ENCODE measurements at regions not wholly inside any gene's neighbourhood (a gene's known extent, or its start where the extent isn't known, plus 50 kb on each side); places are given as distances from the start of the nearest gene placed in this dataset.

DNA sequence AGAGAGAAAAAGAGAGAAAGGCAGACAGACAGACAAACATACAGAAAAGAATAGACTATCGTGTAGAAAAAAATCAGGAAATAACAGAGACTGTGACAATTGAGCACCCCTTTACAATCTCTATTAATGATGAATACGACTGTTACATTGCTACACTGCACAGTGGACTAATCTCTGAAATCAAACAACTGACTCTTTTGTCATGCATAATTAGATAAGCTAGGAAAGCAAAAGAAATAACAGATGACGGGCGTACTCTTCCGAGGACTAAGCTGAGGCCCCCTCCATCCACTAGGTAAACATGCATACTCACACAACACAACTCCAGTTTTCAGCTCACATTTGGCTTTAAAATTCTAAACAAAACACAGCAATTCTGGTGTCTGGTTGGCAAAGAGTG lies 267.0 kb downstream of the NOL4 start:
- H3K27me3 ChIP-seq (ENCODE audit: control insufficient read depth, insufficient read depth, low read length): no peaks in the 10 kb centered on the region
- H3K9me3 ChIP-seq (ENCODE audit: control insufficient read depth, insufficient read depth, low read length): no peaks in the 10 kb centered on the region
- ChIA-PET CTCF (no interaction called here), POLR2A (no interaction called here)
- no peak overlapping the region for H3K27ac ChIP-seq (ENCODE audit: low read depth, low read length)
- TF ChIP-seq, protein P1, sequence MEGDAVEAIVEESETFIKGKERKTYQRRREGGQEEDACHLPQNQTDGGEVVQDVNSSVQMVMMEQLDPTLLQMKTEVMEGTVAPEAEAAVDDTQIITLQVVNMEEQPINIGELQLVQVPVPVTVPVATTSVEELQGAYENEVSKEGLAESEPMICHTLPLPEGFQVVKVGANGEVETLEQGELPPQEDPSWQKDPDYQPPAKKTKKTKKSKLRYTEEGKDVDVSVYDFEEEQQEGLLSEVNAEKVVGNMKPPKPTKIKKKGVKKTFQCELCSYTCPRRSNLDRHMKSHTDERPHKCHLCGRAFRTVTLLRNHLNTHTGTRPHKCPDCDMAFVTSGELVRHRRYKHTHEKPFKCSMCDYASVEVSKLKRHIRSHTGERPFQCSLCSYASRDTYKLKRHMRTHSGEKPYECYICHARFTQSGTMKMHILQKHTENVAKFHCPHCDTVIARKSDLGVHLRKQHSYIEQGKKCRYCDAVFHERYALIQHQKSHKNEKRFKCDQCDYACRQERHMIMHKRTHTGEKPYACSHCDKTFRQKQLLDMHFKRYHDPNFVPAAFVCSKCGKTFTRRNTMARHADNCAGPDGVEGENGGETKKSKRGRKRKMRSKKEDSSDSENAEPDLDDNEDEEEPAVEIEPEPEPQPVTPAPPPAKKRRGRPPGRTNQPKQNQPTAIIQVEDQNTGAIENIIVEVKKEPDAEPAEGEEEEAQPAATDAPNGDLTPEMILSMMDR (IDR thresholded peaks at IDR 0.05; ENCODE audit: low read depth, low read length): no peak
- DNase-seq (ENCODE audit: low read depth, low spot score): no peak
- H3K4me3 ChIP-seq (ENCODE audit: low read depth, low read length): no peak overlapping the region

DNA sequence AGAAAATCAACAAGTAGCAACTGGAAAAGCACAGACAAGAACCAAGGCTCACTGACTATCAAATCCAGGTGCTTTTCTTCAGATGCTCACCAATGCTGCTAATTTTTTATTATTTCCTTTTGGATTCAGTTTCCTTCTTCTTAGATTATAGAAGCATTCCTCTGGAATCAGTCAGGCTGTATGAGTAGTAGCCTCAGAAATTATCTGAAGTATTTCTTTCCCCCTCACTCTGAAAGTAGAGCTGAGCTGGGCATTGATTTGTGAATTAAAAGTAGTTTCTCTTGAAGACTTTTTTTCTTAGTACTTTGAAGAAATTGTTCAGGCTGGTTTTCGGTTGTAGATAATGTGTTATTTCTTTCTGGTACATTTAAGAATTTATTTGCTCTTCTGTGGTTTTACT lies 273.7 kb downstream of the NOL4 start:
- H3K27me3 ChIP-seq (ENCODE audit: control insufficient read depth, insufficient read depth, low read length): no peaks in the 10 kb centered on the region
- no peak for DNase-seq (ENCODE audit: low read depth, low spot score)
- no peak overlapping the region for H3K27ac ChIP-seq (ENCODE audit: low read depth, low read length)
- no peak overlapping the region for H3K4me3 ChIP-seq (ENCODE audit: low read depth, low read length)
- no peaks in the 10 kb centered on the region for H3K9me3 ChIP-seq (ENCODE audit: control insufficient read depth, insufficient read depth, low read length)
- TF ChIP-seq, protein P1 (IDR thresholded peaks at IDR 0.05; ENCODE audit: low read depth, low read length): no peak
- POLR2A ChIA-PET: no interaction called here
- CTCF ChIA-PET: interaction anchor here (0.6 kb wide), 1 partner anchor 336 kb away, joined by 4 read pairs; no protein-coding TSS in a partner anchor

DNA sequence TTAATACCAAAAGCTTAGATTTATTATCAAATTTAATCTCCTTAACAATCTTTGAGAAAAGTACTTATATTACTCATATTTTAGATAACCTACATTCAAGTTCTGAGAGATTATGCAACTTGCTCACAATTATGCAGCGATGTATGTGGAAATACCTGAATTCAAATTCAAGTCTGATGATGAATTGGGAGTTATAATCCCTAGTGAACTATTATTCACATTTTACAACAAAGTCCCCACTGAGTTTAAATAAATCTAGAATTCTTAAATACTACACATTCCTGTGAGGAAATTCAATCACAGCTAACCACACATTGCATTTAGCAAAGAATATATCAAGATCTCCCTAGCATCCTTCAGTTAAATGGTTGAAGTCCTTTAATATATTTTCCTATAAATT lies 278.4 kb downstream of the NOL4 start:
- Histone ChIP-seq H3K4me3 (ENCODE audit: low read depth, low read length) (no peak overlapping the region), H3K9me3 (ENCODE audit: control insufficient read depth, insufficient read depth, low read length) (no peaks in the 10 kb centered on the region), H3K27me3 (ENCODE audit: control insufficient read depth, insufficient read depth, low read length) (no peaks in the 10 kb centered on the region), H3K27ac (ENCODE audit: low read depth, low read length) (no peak overlapping the region)
- ChIA-PET CTCF (no interaction called here), POLR2A (no interaction called here)
- TF ChIP-seq, protein P1 (IDR thresholded peaks at IDR 0.05; ENCODE audit: low read depth, low read length): no peak
- DNase-seq (ENCODE audit: low read depth, low spot score): no peak

DNA sequence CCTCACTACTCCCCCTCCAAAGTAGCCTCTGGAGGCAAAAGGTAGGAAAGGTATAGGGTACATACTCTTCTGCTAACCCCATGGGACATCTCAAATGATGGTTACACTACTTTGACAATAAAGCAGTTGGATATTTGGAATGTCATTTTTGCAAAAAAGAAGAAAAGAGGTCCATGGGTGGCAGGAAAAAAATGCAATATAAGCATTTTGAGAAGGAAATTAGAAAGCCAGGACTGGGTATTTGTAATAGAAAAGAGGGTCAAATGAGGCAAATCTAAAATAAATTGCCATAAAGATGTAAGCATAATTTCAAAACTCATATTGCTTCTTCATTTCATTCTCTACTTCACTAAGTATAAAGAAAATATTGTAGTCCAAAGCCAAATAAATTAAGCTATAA lies 280.2 kb downstream of the NOL4 start:
- TF ChIP-seq, protein P1 (IDR thresholded peaks at IDR 0.05; ENCODE audit: low read depth, low read length): no peak
- no peaks in the 10 kb centered on the region for H3K9me3 ChIP-seq (ENCODE audit: control insufficient read depth, insufficient read depth, low read length)
- no peaks in the 10 kb centered on the region for H3K27me3 ChIP-seq (ENCODE audit: control insufficient read depth, insufficient read depth, low read length)
- DNase-seq (ENCODE audit: low read depth, low spot score): no peak
- CTCF ChIA-PET: no interaction called here
- no peak overlapping the region for H3K4me3 ChIP-seq (ENCODE audit: low read depth, low read length)
- H3K27ac ChIP-seq (ENCODE audit: low read depth, low read length): no peak overlapping the region
- POLR2A ChIA-PET: no interaction called here

DNA sequence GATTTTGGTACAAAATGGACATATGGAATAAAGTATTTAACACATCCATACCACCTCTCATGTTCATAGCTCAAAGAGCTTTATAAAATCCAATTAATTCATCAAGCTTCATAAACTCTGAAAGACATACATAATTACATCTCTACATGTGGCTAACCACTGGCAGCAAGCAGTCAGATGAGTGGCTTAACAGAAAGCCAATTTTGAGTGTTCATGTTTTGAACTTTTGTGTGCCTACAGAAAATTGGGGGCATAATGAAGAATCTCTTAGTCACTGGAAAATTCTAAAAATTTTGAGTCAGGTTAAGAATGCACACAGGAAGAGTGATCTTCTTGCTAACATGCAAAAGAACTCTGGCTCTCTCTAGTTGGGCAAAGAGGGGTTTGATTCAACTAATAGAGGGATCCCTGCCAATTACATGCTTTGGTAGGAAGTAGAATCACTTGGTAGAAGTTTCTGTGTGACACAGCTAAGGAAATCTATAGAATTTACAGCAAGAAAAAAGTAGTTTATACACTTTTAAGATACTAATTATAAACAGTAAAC lies 287.4 kb downstream of the NOL4 start:
- POLR2A ChIA-PET: no interaction called here
- no peaks in the 10 kb centered on the region for H3K27me3 ChIP-seq (ENCODE audit: control insufficient read depth, insufficient read depth, low read length)
- no peak overlapping the region for H3K4me3 ChIP-seq (ENCODE audit: low read depth, low read length)
- no peaks in the 10 kb centered on the region for H3K9me3 ChIP-seq (ENCODE audit: control insufficient read depth, insufficient read depth, low read length)
- CTCF ChIA-PET: interaction anchor here (0.8 kb wide), 1 partner anchor 705 kb away, joined by 3 read pairs; no protein-coding TSS in a partner anchor
- TF ChIP-seq, protein P1 (IDR thresholded peaks at IDR 0.05; ENCODE audit: low read depth, low read length): no peak
- no peak for DNase-seq (ENCODE audit: low read depth, low spot score)
- no peak overlapping the region for H3K27ac ChIP-seq (ENCODE audit: low read depth, low read length)

Data from AG04450 (cell line).